Ovary (tissue), 7 donors: ENCODE measurements at regions not wholly inside any gene's neighbourhood (a gene's known extent, or its start where the extent isn't known, plus 50 kb on each side); places are given as distances from the start of the nearest gene placed in this dataset.
"Not testable (repeated sequence)": the region's sequence is repeated elsewhere in the genome, so short reads cannot be mapped to it uniquely, and the experiment has no call there.

Experiments used
- DNase-seq, 5 donors: peaks; one replicate each; pipeline ENCODE4 v3.0.0-alpha.2; 2019 to 2020
- H3K27ac ChIP-seq, 2 donors: fragments of 200-600 bp; one replicate each; pipeline versions ENCODE4 v1.5.1 to v1.8.0; 2019 to 2022
- H3K27me3 ChIP-seq: fragments of 200-600 bp; one replicate; pipeline ENCODE4 v1.8.0; 2022
- H3K36me3 ChIP-seq: fragments of 200-600 bp; sonication (generic); one replicate; pipeline ENCODE4 v1.5.1; 2019
- H3K4me1 ChIP-seq: one replicate; pipeline ENCODE4 v1.8.1; 2013; ENCODE audit warnings: mild to moderate bottlenecking, moderate library complexity; ENCODE audit not compliant: insufficient read depth
- H3K4me3 ChIP-seq: fragments of 200-600 bp; sonication (generic); one replicate; pipeline ENCODE4 v1.5.1; 2017
- H3K9me3 ChIP-seq, 2 donors: fragments of 200-600 bp in 1 of 2; sonication (generic) in 1 of 2; one replicate each; pipeline versions ENCODE4 v1.5.1 to v1.8.1; 2013 to 2019; ENCODE audit warnings: mild to moderate bottlenecking in 1 of 2, moderate library complexity in 1 of 2
- CTCF ChIP-seq, 3 donors: fragments of 450-650 bp in 2 of 3; fragments of 200-600 bp in 1 of 3; IDR thresholded peaks; one replicate each; pipeline versions ENCODE4 v1.5.1 to v1.8.0; 2016 to 2022; ENCODE audit warnings: antibody characterized with exemption in 3 of 3, mild to moderate bottlenecking in 1 of 3
- EP300 ChIP-seq: sonication (generic); formaldehyde crosslinking; IDR thresholded peaks from one replicate; pipeline ENCODE4 v1.6.1; 2017; ENCODE audit warnings: antibody characterized with exemption
- POLR2A ChIP-seq: fragments of 450-650 bp; IDR thresholded peaks from one replicate; pipeline ENCODE4 v1.6.1; 2017; ENCODE audit warnings: antibody characterized with exemption, mild to moderate bottlenecking, moderate library complexity
- WGBS, 3 donors: extraction: QIAGEN DNeasy Blood & Tissue Kit in 1 of 3; methylation state at CpG; one replicate each; pipeline versions ENCODE4 v1.1.5 to v1.1.7; 2013 to 2017; 5-methylcytosine and 5-hydroxymethylcytosine counted together
- intact Hi-C, 4 donors: fragments of 100-400 bp; cut with DNase I; formaldehyde crosslinking; loops; one replicate each; pipeline versions ENCODE4 v1.11.0 to v1.15.1; 2022 to 2023
- donor health status: DM: no; HTN: no; CAD: no; lungs with moderate emphysema.
- donor health status: DM: no; HTN: no; CAD: no.
- donor health status: Bipolar disorder and iron deficiency.
- donor health status: DM: no; HTN: no; CAD: no.
- donor health status: DM: yes; HTN: yes; CAD: no.

- no peak for DNase-seq
- Histone ChIP-seq H3K27me3 (no peaks in the 10 kb centered on the region), H3K4me1 (no peaks in the 10 kb centered on the region), H3K9me3 (no peaks in the 10 kb centered on the region), H3K36me3 (no peaks in the 10 kb centered on the region), H3K27ac (no peak overlapping the region), H3K4me3 (no peak overlapping the region)
- TF ChIP-seq CTCF (IDR thresholded peaks at IDR 0.05) (no peak), POLR2A (no peak), EP300 (no peak)
- WGBS, 3 donors: 62 to 80% (median 79%) methylated on average over 2 of the region's 2 CpGs
- intact Hi-C loops: no loop called here
Observed at GRCh38 chr4:100632163-100632562, 114.3 kb upstream of the EMCN start.

- Histone ChIP-seq H3K4me1 (no peaks in the 10 kb centered on the region), H3K4me3 (no peak overlapping the region), H3K36me3 (no peaks in the 10 kb centered on the region), H3K27ac (no peak overlapping the region), H3K27me3 (no peaks in the 10 kb centered on the region), H3K9me3 (no peaks in the 10 kb centered on the region)
- TF ChIP-seq CTCF (IDR thresholded peaks at IDR 0.05): no peak
- TF ChIP-seq POLR2A: no peak
- TF ChIP-seq EP300: no peak
- no peak for DNase-seq
- intact Hi-C loops: no loop called here
- 80 to 91% (median 84%) methylated on average over 3 of the region's 3 CpGs for WGBS, 3 donors
Observed at GRCh38 chr4:100631281-100631968, 113.6 kb upstream of the EMCN start.

GRCh38 chr4:100630341-100630740 lies 112.5 kb upstream of the EMCN start:
- Histone ChIP-seq H3K4me1 (no peaks in the 10 kb centered on the region), H3K27me3 (no peaks in the 10 kb centered on the region), H3K9me3 (no peaks in the 10 kb centered on the region), H3K36me3 (no peaks in the 10 kb centered on the region), H3K4me3 (no peak overlapping the region), H3K27ac (no peak overlapping the region)
- DNase-seq: no peak
- TF ChIP-seq POLR2A (no peak), EP300 (no peak), CTCF (IDR thresholded peaks at IDR 0.05) (no peak)
- intact Hi-C loops: no loop called here

- TF ChIP-seq CTCF (IDR thresholded peaks at IDR 0.05): no peak
- no peak for TF ChIP-seq EP300
- no peak for TF ChIP-seq POLR2A
- no peaks in the 10 kb centered on the region for H3K4me1 ChIP-seq
- intact Hi-C loops: no loop called here
- no peaks in the 10 kb centered on the region for H3K9me3 ChIP-seq
- no peak overlapping the region for H3K4me3 ChIP-seq
- H3K27me3 ChIP-seq: no peaks in the 10 kb centered on the region
- H3K27ac ChIP-seq: no peak overlapping the region
- no peak for DNase-seq
- no peaks in the 10 kb centered on the region for H3K36me3 ChIP-seq
- 56 to 61% (median 57%) methylated on average over 1 of the region's 1 CpG for WGBS, 3 donors
Observed at GRCh38 chr4:100609810-100610209, 92.0 kb upstream of the EMCN start.

GRCh38 chr4:100608651-100609050 lies 90.8 kb upstream of the EMCN start:
- H3K4me1 ChIP-seq, H3K36me3 ChIP-seq, intact Hi-C loops, H3K27ac ChIP-seq, DNase-seq, H3K4me3 ChIP-seq, H3K27me3 ChIP-seq, H3K9me3 ChIP-seq: not testable (repeated sequence)
- WGBS, 3 donors: 86 to 93% (median 90%) methylated on average over 4 to 19 of the region's 19 CpGs
